ENCODE measurements at regions not wholly inside any gene's neighbourhood (a gene's known extent, or its start where the extent isn't known, plus 50 kb on each side); places are given as distances from the start of the nearest gene placed in this dataset.

GRCh38 chr16:13336335-13336734 is 434.9 kb downstream of the SHISA9 start:
- TF ChIP-seq CTCF (IDR thresholded peaks at IDR 0.05 in 2 of 3, conservative IDR thresholded peaks at IDR 0.05 in 1 of 3; ENCODE audit: borderline replicate concordance in 1 of 3, insufficient read depth in 1 of 3, low read depth in 2 of 3, low read length in 2 of 3) (no peak), SIN3A (IDR thresholded peaks at IDR 0.05; ENCODE audit: low read depth) (no peak), ZNF274 (IDR thresholded peaks at IDR 0.05; ENCODE audit: low read depth, low read length) (no peak), SP1 (IDR thresholded peaks at IDR 0.05; ENCODE audit: low read depth) (no peak), FOSL1 (IDR thresholded peaks at IDR 0.05; ENCODE audit: low read depth) (no peak), POLR2A (IDR thresholded peaks at IDR 0.05; ENCODE audit: borderline replicate concordance, extremely low read depth, insufficient read depth, insufficient read length) (no peak), ZBTB33 (IDR thresholded peaks at IDR 0.05; ENCODE audit: extremely low read depth, insufficient replicate concordance, low read length) (no peak), RAD21 (IDR thresholded peaks at IDR 0.05; ENCODE audit: low read depth) (no peak), YY1 (IDR thresholded peaks at IDR 0.05; ENCODE audit: extremely low read depth, insufficient replicate concordance, low read depth, low read length) (no peak), REST (IDR thresholded peaks at IDR 0.05; ENCODE audit: low read depth) (no peak), CEBPB (IDR thresholded peaks at IDR 0.05; ENCODE audit: low read depth) (no peak), JUND (IDR thresholded peaks at IDR 0.05) (no peak)
